GM12878 (cell line): ENCODE measurements at regions not wholly inside any gene's neighbourhood (a gene's known extent, or its start where the extent isn't known, plus 50 kb on each side); places are given as distances from the start of the nearest gene placed in this dataset.

Experiments
- CREM ChIP-seq: IDR thresholded peaks from 2 replicates; pipeline ENCODE4 v1.6.1; 2014; ENCODE audit warnings: antibody characterized with exemption, low read depth
- FOS ChIP-seq: IDR thresholded peaks from 3 replicates; pipeline ENCODE4 v1.6.1; 2011; ENCODE audit warnings: borderline replicate concordance; ENCODE audit not compliant: insufficient read length; ENCODE audit errors: extremely low read depth
- POLR2A ChIP-seq: IDR thresholded peaks from 2 replicates; pipeline ENCODE4 v1.6.1; 2011; ENCODE audit warnings: low read depth, mild to moderate bottlenecking, low read length
- TF ChIP-seq, protein P1 (sequence below), 3 experiments: IDR thresholded peaks in 2 of 3; conservative IDR thresholded peaks in 1 of 3; 2 replicates each; pipeline ENCODE4 v1.5.1; 2011; ENCODE audit warnings: low read depth in 3 of 3, low read length in 3 of 3, mild to moderate bottlenecking in 3 of 3, control low read depth in 2 of 3, moderate library complexity in 2 of 3, inconsistent platforms in 1 of 3, mixed read lengths in 1 of 3; ENCODE audit not compliant: control insufficient read depth in 2 of 3, insufficient read depth in 1 of 3; ENCODE audit errors: extremely low read depth in 1 of 3
- TF ChIP-seq, protein P2 (sequence below): fragments of 450-650 bp; IDR thresholded peaks from 2 replicates; pipeline ENCODE4 v1.6.1; 2017; ENCODE audit warnings: mild to moderate bottlenecking
- TF ChIP-seq, protein P3 (sequence below): IDR thresholded peaks from 2 replicates; pipeline ENCODE4 v1.6.1; 2011; ENCODE audit warnings: borderline replicate concordance, low read depth, mild to moderate bottlenecking, moderate library complexity, mixed read lengths, low read length; ENCODE audit not compliant: insufficient read depth; ENCODE audit errors: extremely low read length

DNA sequence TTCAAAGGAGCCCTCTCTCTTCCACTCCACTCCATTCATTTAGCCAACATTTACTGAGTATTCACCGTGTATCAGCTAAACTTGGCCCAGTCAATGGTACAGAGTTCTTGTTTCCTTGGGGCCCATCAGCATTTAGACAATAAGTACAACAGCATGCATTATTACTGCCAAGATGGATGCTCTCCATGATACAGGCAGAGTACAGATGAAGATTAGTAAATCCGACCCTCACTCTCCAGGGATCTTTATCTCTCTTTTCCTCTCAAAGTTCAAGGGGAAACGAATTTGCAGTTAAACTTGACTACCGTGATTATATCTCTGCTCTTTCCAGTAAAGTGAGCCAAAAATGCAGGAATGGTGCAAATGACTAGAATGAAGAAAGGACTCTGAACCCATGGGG lies 184.6 kb upstream of the DUSP10 start:
- TF ChIP-seq POLR2A (no peak), CREM (no peak), FOS (no peak)
- TF ChIP-seq, protein P1, sequence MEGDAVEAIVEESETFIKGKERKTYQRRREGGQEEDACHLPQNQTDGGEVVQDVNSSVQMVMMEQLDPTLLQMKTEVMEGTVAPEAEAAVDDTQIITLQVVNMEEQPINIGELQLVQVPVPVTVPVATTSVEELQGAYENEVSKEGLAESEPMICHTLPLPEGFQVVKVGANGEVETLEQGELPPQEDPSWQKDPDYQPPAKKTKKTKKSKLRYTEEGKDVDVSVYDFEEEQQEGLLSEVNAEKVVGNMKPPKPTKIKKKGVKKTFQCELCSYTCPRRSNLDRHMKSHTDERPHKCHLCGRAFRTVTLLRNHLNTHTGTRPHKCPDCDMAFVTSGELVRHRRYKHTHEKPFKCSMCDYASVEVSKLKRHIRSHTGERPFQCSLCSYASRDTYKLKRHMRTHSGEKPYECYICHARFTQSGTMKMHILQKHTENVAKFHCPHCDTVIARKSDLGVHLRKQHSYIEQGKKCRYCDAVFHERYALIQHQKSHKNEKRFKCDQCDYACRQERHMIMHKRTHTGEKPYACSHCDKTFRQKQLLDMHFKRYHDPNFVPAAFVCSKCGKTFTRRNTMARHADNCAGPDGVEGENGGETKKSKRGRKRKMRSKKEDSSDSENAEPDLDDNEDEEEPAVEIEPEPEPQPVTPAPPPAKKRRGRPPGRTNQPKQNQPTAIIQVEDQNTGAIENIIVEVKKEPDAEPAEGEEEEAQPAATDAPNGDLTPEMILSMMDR (IDR thresholded peaks at IDR 0.05 in 2 of 3, conservative IDR thresholded peaks at IDR 0.05 in 1 of 3; ENCODE audit: control insufficient read depth in 2 of 3, extremely low read depth in 1 of 3, insufficient read depth in 1 of 3, low read depth in 3 of 3, low read length in 3 of 3), result no peak
- TF ChIP-seq, protein P2, sequence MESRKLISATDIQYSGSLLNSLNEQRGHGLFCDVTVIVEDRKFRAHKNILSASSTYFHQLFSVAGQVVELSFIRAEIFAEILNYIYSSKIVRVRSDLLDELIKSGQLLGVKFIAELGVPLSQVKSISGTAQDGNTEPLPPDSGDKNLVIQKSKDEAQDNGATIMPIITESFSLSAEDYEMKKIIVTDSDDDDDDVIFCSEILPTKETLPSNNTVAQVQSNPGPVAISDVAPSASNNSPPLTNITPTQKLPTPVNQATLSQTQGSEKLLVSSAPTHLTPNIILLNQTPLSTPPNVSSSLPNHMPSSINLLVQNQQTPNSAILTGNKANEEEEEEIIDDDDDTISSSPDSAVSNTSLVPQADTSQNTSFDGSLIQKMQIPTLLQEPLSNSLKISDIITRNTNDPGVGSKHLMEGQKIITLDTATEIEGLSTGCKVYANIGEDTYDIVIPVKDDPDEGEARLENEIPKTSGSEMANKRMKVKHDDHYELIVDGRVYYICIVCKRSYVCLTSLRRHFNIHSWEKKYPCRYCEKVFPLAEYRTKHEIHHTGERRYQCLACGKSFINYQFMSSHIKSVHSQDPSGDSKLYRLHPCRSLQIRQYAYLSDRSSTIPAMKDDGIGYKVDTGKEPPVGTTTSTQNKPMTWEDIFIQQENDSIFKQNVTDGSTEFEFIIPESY, result no peak
- TF ChIP-seq, protein P3, sequence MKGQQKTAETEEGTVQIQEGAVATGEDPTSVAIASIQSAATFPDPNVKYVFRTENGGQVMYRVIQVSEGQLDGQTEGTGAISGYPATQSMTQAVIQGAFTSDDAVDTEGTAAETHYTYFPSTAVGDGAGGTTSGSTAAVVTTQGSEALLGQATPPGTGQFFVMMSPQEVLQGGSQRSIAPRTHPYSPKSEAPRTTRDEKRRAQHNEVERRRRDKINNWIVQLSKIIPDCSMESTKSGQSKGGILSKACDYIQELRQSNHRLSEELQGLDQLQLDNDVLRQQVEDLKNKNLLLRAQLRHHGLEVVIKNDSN, result no peak
